SU-DHL-6 (cell line): ENCODE measurements at regions not wholly inside any gene's neighbourhood (a gene's known extent, or its start where the extent isn't known, plus 50 kb on each side); places are given as distances from the start of the nearest gene placed in this dataset.

ENCODE experiments used
- CTCF ChIP-seq: fragments of 200-600 bp; sonication (generic); IDR thresholded peaks from one replicate; pipeline ENCODE4 v1.5.1; 2017; ENCODE audit warnings: antibody characterized with exemption, mild to moderate bottlenecking, low read length, moderate library complexity; ENCODE audit not compliant: insufficient read depth, poor library complexity, severe bottlenecking
- EZH2phosphoT487 ChIP-seq: fragments of 200-600 bp; sonication (generic), shearing (Covaris generic); conservative IDR thresholded peaks from 2 replicates; pipeline ENCODE4 v1.6.1; 2018; ENCODE audit warnings: mild to moderate bottlenecking, antibody characterized with exemption, low read length, moderate library complexity, mixed read lengths

GRCh38 chr7:67377939-67378862 is 381.6 kb downstream of the TYW1 start:
- TF ChIP-seq CTCF (peak; percentile 92), EZH2phosphoT487 (no peak)
